Aorta (tissue), 5 donors: ENCODE measurements at regions not wholly inside any gene's neighbourhood (a gene's known extent, or its start where the extent isn't known, plus 50 kb on each side); places are given as distances from the start of the nearest gene placed in this dataset.

Source experiments
- ATAC-seq: fragments of 200-7000 bp; cut with Tn5 transposase; one replicate; pipeline ENCODE4 v1.9.1; 2022; ENCODE audit warnings: moderate library complexity; ENCODE audit not compliant: low FRiP score
- DNase-seq, 2 donors: peaks; one replicate each; pipeline ENCODE4 v3.0.0-alpha.2; 2020
- H3K27ac ChIP-seq, 2 donors: one replicate each; pipeline ENCODE4 v1.5.1; 2013; ENCODE audit warnings: low read length in 2 of 2, mild to moderate bottlenecking in 2 of 2, moderate library complexity in 2 of 2, control low read depth in 1 of 2, inconsistent platforms in 1 of 2, low read depth in 1 of 2
- H3K27me3 ChIP-seq, 2 donors: one replicate each; pipeline ENCODE4 v1.6.1; 2013; ENCODE audit warnings: control low read depth in 1 of 2, low read length in 1 of 2, mild to moderate bottlenecking in 1 of 2, moderate library complexity in 1 of 2; ENCODE audit not compliant: insufficient read depth in 2 of 2, control insufficient read depth in 1 of 2
- H3K36me3 ChIP-seq, 2 donors: one replicate each; pipeline ENCODE4 v1.6.1; 2013; ENCODE audit warnings: control low read depth in 1 of 2, low read length in 1 of 2, mild to moderate bottlenecking in 1 of 2; ENCODE audit not compliant: insufficient read depth in 2 of 2, control insufficient read depth in 1 of 2
- H3K4me1 ChIP-seq, 2 donors: one replicate each; pipeline ENCODE4 v1.6.1; 2013; ENCODE audit warnings: low read length in 2 of 2, control low read depth in 1 of 2, mild to moderate bottlenecking in 1 of 2, moderate library complexity in 1 of 2; ENCODE audit not compliant: insufficient read depth in 2 of 2, control insufficient read depth in 1 of 2
- H3K4me3 ChIP-seq, 2 donors: one replicate each; pipeline ENCODE4 v1.5.1; 2013; ENCODE audit warnings: low read length in 2 of 2, control low read depth in 1 of 2, mild to moderate bottlenecking in 1 of 2
- H3K9me3 ChIP-seq: one replicate; pipeline ENCODE4 v1.6.1; 2013; ENCODE audit warnings: mild to moderate bottlenecking, low read length; ENCODE audit not compliant: control insufficient read depth
- WGBS, 2 donors: extraction: QIAGEN DNeasy Blood & Tissue Kit; methylation state at CpG; one replicate each; pipeline ENCODE4 v1.1.7; 2013; 5-methylcytosine and 5-hydroxymethylcytosine counted together
- intact Hi-C, 2 donors: fragments of 100-400 bp; cut with DNase I; formaldehyde crosslinking; loops; one replicate each; pipeline versions ENCODE4 v1.14.2 to v1.15.0; 2022
- donor health status: healthy with polysubstance abuse.
- donor health status: Bipolar disorder and iron deficiency.
- donor health status: DM: no; HTN: no; CAD: no.
- donor health status: DM: no; HTN: no; CAD: no.
- donor health status: DM: yes; HTN: yes; CAD: no.

GRCh38 chr11:104830508-104830907 is 67.8 kb downstream of the CASP12 start:
- no peak for ATAC-seq
- Histone ChIP-seq H3K9me3 (no peaks in the 10 kb centered on the region), H3K4me1 (no peaks in the 10 kb centered on the region), H3K36me3 (no peaks in the 10 kb centered on the region), H3K27ac (no peak overlapping the region), H3K27me3 (no peaks in the 10 kb centered on the region), H3K4me3 (no peak overlapping the region)
- 42 to 43% methylated on average over 5 of the region's 5 CpGs for WGBS, 2 donors
- intact Hi-C loops = no loop called here
- no peak for DNase-seq

GRCh38 chr11:104830080-104830479 is 68.2 kb downstream of the CASP12 start:
- 8 to 9% methylated on average over 2 of the region's 2 CpGs for WGBS, 2 donors

GRCh38 chr11:104826772-104827171 is 71.5 kb downstream of the CASP12 start:
- DNase-seq (no peak), ATAC-seq (no peak)
- Histone ChIP-seq H3K4me3 (no peak overlapping the region), H3K9me3 (no peaks in the 10 kb centered on the region), H3K27me3 (no peaks in the 10 kb centered on the region), H3K4me1 (no peaks in the 10 kb centered on the region), H3K36me3 (no peaks in the 10 kb centered on the region), H3K27ac (no peak overlapping the region)
- WGBS, 2 donors = 92 to 100% methylated on average over 1 of the region's 1 CpG
- intact Hi-C loops = no loop called here

More at GRCh38 chr11:104830080-104830479, 68.2 kb downstream of the CASP12 start:
- no peak for DNase-seq
- H3K27ac ChIP-seq = no peak overlapping the region
- ATAC-seq = no peak
- no peaks in the 10 kb centered on the region for H3K4me1 ChIP-seq
- H3K4me3 ChIP-seq = no peak overlapping the region
- H3K27me3 ChIP-seq = no peaks in the 10 kb centered on the region
- no peaks in the 10 kb centered on the region for H3K9me3 ChIP-seq
- intact Hi-C loops = no loop called here
- no peaks in the 10 kb centered on the region for H3K36me3 ChIP-seq

DNA sequence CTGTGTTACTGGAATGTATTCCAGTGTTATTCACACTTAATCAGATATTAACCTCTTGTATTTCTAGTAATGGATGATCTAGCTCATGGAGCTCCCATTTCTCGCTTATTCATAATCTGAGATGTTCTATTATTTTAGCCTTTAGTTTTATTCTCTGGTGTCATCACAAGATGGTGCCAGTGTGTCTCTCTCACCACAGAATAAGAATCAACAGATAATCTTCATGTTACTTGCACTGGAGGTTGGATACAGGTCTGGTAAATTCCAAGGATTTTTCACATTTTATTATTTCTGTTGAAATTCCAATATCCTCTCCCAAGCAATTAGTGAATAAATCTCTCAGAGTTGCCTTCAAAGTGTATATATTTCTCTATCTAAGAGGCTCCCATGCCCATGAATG is 74.6 kb downstream of the CASP12 start:
- H3K27ac ChIP-seq = no peak overlapping the region

GRCh38 chr11:104820431-104820830 is 77.8 kb downstream of the CASP12 start:
- Histone ChIP-seq H3K4me3 (no peak overlapping the region), H3K4me1 (no peaks in the 10 kb centered on the region), H3K36me3 (no peaks in the 10 kb centered on the region), H3K27me3 (no peaks in the 10 kb centered on the region), H3K9me3 (no peaks in the 10 kb centered on the region), H3K27ac (no peak overlapping the region)
- DNase-seq = no peak
- no peak for ATAC-seq
- intact Hi-C loops = no loop called here
- 88 to 91% methylated on average over 2 of the region's 2 CpGs for WGBS, 2 donors

More for the DNA sequence above, 74.6 kb downstream of the CASP12 start:
- H3K4me3 ChIP-seq = no peak overlapping the region
- DNase-seq = no peak
- no peaks in the 10 kb centered on the region for H3K27me3 ChIP-seq
- 94 to 97% methylated on average over 1 of the region's 1 CpG for WGBS, 2 donors
- no peaks in the 10 kb centered on the region for H3K4me1 ChIP-seq
- intact Hi-C loops = no loop called here
- no peak for ATAC-seq
- no peaks in the 10 kb centered on the region for H3K9me3 ChIP-seq
- H3K36me3 ChIP-seq = no peaks in the 10 kb centered on the region

DNA sequence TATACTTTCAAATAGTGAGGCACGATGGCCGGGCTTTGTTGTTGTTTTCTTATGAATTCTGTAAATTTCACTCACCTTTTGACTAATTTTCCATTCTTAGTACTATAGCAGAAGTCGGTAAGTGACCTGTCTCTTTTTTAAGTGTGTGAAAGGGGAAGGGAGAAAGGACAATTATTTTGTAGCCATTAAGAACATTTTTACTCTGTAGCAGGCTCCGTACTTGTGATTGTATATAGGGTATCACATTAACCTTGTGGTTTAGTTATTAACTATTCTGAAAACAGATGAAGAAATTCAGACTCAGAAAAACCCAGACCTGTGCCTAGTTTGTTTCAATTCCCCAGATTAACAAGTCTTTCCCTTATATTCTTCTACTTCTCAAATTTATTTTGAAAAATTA is 78.7 kb downstream of the CASP12 start:
- H3K27me3 ChIP-seq = no peaks in the 10 kb centered on the region
- DNase-seq = no peak
- intact Hi-C loops = no loop called here
- no peak for ATAC-seq
- H3K9me3 ChIP-seq = no peaks in the 10 kb centered on the region
- WGBS, 2 donors = 86 to 87% methylated on average over 4 of the region's 4 CpGs
- no peaks in the 10 kb centered on the region for H3K4me1 ChIP-seq
- H3K36me3 ChIP-seq = no peaks in the 10 kb centered on the region
- no peak overlapping the region for H3K4me3 ChIP-seq
- H3K27ac ChIP-seq = no peak overlapping the region

DNA sequence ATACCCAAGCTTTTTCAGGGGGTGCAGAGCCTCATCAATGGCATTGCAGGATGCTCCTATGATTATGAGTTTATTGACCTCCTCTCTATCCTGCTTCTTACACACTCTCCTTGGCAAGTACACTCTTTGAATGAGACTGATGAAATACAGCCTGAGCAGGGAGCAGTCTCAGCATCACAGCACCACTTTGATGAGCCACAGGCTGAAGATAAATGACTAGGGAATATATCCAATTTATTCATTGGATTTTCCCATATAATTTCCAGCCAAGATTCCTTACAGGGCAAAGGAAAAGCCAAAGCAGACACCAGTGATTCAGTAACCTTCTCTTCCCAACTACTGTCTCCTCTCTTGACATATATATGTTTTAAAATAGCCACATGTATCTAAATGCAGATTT is 79.2 kb downstream of the CASP12 start:
- intact Hi-C loops = no loop called here
- no peaks in the 10 kb centered on the region for H3K4me1 ChIP-seq
- no peak for DNase-seq
- no peak overlapping the region for H3K4me3 ChIP-seq
- ATAC-seq = no peak
- no peaks in the 10 kb centered on the region for H3K9me3 ChIP-seq
- H3K27ac ChIP-seq = no peak overlapping the region
- no peaks in the 10 kb centered on the region for H3K27me3 ChIP-seq
- no peaks in the 10 kb centered on the region for H3K36me3 ChIP-seq

DNA sequence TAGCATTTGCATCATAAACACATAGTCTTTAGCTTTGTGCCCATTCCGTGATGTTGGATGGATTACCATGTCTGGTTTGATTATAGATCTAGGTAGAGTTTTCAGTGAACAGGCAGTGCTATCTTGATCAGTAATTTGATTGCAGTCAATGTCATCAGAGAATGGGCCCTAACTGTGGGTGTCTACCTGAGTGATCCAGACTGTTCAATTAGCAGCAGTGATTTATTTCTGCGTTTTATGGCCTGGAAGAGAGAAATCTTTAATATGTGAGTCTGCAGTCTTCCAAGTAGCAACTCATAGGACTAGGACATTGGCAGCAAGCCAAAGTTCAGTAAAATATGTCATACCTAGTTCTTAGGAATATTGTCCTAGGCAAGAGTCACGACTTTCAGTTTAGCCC is 80.3 kb downstream of the CASP12 start:
- intact Hi-C loops = no loop called here
- ATAC-seq (no peak), DNase-seq (no peak)
- no peaks in the 10 kb centered on the region for H3K36me3 ChIP-seq
- H3K27ac ChIP-seq = no peak overlapping the region
- no peaks in the 10 kb centered on the region for H3K27me3 ChIP-seq
- no peaks in the 10 kb centered on the region for H3K9me3 ChIP-seq
- no peaks in the 10 kb centered on the region for H3K4me1 ChIP-seq
- 51 to 56% methylated on average over 3 of the region's 3 CpGs for WGBS, 2 donors
- H3K4me3 ChIP-seq = no peak overlapping the region

DNA sequence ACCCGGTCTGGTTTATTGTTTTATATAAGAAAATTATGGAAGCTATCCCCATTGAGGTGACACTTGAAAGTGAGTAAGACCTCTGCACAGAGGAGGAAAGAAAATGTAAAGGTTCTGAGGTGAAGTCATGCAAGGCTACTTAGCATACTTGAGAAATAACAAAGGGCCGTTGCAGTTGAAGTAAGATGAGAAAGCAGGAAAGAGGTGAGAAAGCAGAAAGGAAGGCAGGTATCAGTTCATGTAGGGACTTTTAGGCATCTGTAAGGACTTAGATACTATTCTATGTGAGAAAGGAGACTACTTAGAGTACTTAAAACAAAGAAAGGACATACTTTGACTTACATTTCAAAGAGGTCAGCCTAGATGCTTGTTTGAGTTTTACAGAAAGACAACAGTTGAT is 84.7 kb downstream of the CASP12 start:
- DNase-seq = no peak
- Histone ChIP-seq H3K4me3 (no peak overlapping the region), H3K27me3 (no peaks in the 10 kb centered on the region), H3K4me1 (no peaks in the 10 kb centered on the region), H3K27ac (no peak overlapping the region), H3K36me3 (no peaks in the 10 kb centered on the region), H3K9me3 (no peaks in the 10 kb centered on the region)
- intact Hi-C loops = no loop called here
- no peak for ATAC-seq
- WGBS, 2 donors = 76% methylated on average over 2 of the region's 2 CpGs
